GM23338 (cell line): ENCODE measurements at regions not wholly inside any gene's neighbourhood (a gene's known extent, or its start where the extent isn't known, plus 50 kb on each side); places are given as distances from the start of the nearest gene placed in this dataset.
A peak's percentile ranks its signal among the peaks of the same experiment; 100 is the strongest.

Experiments used
- ATAC-seq: fragments of 200-7000 bp; cut with Tn5 transposase; 3 replicates; pipeline ENCODE4 v1.9.1; 2020
- DNase-seq: peaks from one replicate; pipeline ENCODE4 v3.0.0-alpha.2; 2015; ENCODE audit warnings: low spot score
- H2AFZ ChIP-seq: fragments of 200-600 bp; sonication (generic); 2 replicates; pipeline ENCODE4 v1.8.0; 2016; ENCODE audit warnings: antibody characterized with exemption, mild to moderate bottlenecking, moderate library complexity
- H3F3A ChIP-seq: fragments of 200-600 bp; sonication (generic); replicated peaks from 2 replicates; pipeline ENCODE4 v1.8.0; 2017; ENCODE audit warnings: antibody characterized with exemption, mixed run types, low read depth
- H3K27ac ChIP-seq: fragments of 200-600 bp; sonication (generic); 2 replicates; pipeline ENCODE4 v1.6.1; 2016; ENCODE audit warnings: low read depth
- H3K27me3 ChIP-seq: fragments of 200-600 bp; sonication (generic); 2 replicates; pipeline ENCODE4 v1.8.0; 2016; ENCODE audit warnings: mild to moderate bottlenecking, mixed run types, moderate library complexity; ENCODE audit not compliant: insufficient read depth
- H3K36me3 ChIP-seq: fragments of 200-600 bp; sonication (generic); 2 replicates; pipeline ENCODE4 v1.8.0; 2016; ENCODE audit warnings: mild to moderate bottlenecking; ENCODE audit not compliant: insufficient read depth
- H3K4me1 ChIP-seq: fragments of 200-600 bp; sonication (generic); 2 replicates; pipeline ENCODE4 v1.8.0; 2016; ENCODE audit warnings: mild to moderate bottlenecking, moderate library complexity; ENCODE audit not compliant: insufficient read depth
- H3K4me2 ChIP-seq: fragments of 200-600 bp; sonication (generic); 2 replicates; pipeline ENCODE4 v1.7.1; 2017; ENCODE audit warnings: mixed run types
- H3K4me3 ChIP-seq: fragments of 200-600 bp; sonication (generic); 2 replicates; pipeline ENCODE4 v1.6.1; 2016; ENCODE audit warnings: mixed run types
- H3K79me2 ChIP-seq: fragments of 200-600 bp; sonication (generic); replicated peaks from 2 replicates; pipeline ENCODE4 v1.8.0; 2017; ENCODE audit warnings: mild to moderate bottlenecking; ENCODE audit not compliant: insufficient read depth
- H3K9me2 ChIP-seq: fragments of 200-600 bp; sonication (generic); 2 replicates; pipeline ENCODE4 v1.8.0; 2017; ENCODE audit not compliant: insufficient read depth
- H4K20me1 ChIP-seq: fragments of 200-600 bp; sonication (generic); replicated peaks from 2 replicates; pipeline ENCODE4 v1.8.0; 2017; ENCODE audit warnings: mild to moderate bottlenecking; ENCODE audit not compliant: insufficient read depth
- H3K27ac Mint-ChIP-seq: 2 replicates; pipeline ENCODE4 v1.8.0; 2020; ENCODE audit warnings: inconsistent platforms, mild to moderate bottlenecking, moderate library complexity, mixed read lengths
- H3K27me3 Mint-ChIP-seq: 3 replicates; pipeline ENCODE4 v1.8.0; 2022; ENCODE audit warnings: low read depth, mild to moderate bottlenecking, moderate library complexity, mixed read lengths, inconsistent platforms; ENCODE audit not compliant: insufficient read depth, poor library complexity
- H3K36me3 Mint-ChIP-seq: 3 replicates; pipeline ENCODE4 v1.8.0; 2021; ENCODE audit warnings: low read depth, mild to moderate bottlenecking, inconsistent platforms, moderate library complexity, mixed read lengths
- H3K4me1 Mint-ChIP-seq: 3 replicates; pipeline ENCODE4 v1.8.0; 2020; ENCODE audit warnings: mild to moderate bottlenecking, inconsistent platforms, mixed read lengths
- H3K4me3 Mint-ChIP-seq: 3 replicates; pipeline ENCODE4 v1.8.0; 2021; ENCODE audit warnings: moderate library complexity, mild to moderate bottlenecking, inconsistent platforms, mixed read lengths
- H3K9me3 Mint-ChIP-seq: 3 replicates; pipeline ENCODE4 v1.8.0; 2020; ENCODE audit warnings: moderate library complexity, mild to moderate bottlenecking, inconsistent platforms, mixed read lengths
- CREB1 ChIP-seq: fragments of 250-450 bp; sonication (Bioruptor Pico); IDR thresholded peaks from 2 replicates; pipeline ENCODE4 v1.5.0; 2020; ENCODE audit warnings: low read depth, mild to moderate bottlenecking, moderate library complexity
- ETS1 ChIP-seq: IDR thresholded peaks from 2 replicates; pipeline ENCODE4 v1.6.1; 2016; ENCODE audit warnings: antibody characterized with exemption
- POLR2AphosphoS5 ChIP-seq: IDR thresholded peaks from 2 replicates; pipeline ENCODE4 v1.6.1; 2016; ENCODE audit warnings: antibody characterized with exemption, low read depth
- STAT1 ChIP-seq: IDR thresholded peaks from one replicate; pipeline ENCODE4 v1.6.1; 2016; ENCODE audit warnings: antibody characterized with exemption; ENCODE audit not compliant: unreplicated experiment
- TF ChIP-seq, protein P1 (sequence below): fragments of 250-450 bp; sonication (Bioruptor Pico); IDR thresholded peaks from 2 replicates; pipeline ENCODE4 v1.5.0; 2020; ENCODE audit warnings: mild to moderate bottlenecking, moderate library complexity

- TF ChIP-seq, protein P1, sequence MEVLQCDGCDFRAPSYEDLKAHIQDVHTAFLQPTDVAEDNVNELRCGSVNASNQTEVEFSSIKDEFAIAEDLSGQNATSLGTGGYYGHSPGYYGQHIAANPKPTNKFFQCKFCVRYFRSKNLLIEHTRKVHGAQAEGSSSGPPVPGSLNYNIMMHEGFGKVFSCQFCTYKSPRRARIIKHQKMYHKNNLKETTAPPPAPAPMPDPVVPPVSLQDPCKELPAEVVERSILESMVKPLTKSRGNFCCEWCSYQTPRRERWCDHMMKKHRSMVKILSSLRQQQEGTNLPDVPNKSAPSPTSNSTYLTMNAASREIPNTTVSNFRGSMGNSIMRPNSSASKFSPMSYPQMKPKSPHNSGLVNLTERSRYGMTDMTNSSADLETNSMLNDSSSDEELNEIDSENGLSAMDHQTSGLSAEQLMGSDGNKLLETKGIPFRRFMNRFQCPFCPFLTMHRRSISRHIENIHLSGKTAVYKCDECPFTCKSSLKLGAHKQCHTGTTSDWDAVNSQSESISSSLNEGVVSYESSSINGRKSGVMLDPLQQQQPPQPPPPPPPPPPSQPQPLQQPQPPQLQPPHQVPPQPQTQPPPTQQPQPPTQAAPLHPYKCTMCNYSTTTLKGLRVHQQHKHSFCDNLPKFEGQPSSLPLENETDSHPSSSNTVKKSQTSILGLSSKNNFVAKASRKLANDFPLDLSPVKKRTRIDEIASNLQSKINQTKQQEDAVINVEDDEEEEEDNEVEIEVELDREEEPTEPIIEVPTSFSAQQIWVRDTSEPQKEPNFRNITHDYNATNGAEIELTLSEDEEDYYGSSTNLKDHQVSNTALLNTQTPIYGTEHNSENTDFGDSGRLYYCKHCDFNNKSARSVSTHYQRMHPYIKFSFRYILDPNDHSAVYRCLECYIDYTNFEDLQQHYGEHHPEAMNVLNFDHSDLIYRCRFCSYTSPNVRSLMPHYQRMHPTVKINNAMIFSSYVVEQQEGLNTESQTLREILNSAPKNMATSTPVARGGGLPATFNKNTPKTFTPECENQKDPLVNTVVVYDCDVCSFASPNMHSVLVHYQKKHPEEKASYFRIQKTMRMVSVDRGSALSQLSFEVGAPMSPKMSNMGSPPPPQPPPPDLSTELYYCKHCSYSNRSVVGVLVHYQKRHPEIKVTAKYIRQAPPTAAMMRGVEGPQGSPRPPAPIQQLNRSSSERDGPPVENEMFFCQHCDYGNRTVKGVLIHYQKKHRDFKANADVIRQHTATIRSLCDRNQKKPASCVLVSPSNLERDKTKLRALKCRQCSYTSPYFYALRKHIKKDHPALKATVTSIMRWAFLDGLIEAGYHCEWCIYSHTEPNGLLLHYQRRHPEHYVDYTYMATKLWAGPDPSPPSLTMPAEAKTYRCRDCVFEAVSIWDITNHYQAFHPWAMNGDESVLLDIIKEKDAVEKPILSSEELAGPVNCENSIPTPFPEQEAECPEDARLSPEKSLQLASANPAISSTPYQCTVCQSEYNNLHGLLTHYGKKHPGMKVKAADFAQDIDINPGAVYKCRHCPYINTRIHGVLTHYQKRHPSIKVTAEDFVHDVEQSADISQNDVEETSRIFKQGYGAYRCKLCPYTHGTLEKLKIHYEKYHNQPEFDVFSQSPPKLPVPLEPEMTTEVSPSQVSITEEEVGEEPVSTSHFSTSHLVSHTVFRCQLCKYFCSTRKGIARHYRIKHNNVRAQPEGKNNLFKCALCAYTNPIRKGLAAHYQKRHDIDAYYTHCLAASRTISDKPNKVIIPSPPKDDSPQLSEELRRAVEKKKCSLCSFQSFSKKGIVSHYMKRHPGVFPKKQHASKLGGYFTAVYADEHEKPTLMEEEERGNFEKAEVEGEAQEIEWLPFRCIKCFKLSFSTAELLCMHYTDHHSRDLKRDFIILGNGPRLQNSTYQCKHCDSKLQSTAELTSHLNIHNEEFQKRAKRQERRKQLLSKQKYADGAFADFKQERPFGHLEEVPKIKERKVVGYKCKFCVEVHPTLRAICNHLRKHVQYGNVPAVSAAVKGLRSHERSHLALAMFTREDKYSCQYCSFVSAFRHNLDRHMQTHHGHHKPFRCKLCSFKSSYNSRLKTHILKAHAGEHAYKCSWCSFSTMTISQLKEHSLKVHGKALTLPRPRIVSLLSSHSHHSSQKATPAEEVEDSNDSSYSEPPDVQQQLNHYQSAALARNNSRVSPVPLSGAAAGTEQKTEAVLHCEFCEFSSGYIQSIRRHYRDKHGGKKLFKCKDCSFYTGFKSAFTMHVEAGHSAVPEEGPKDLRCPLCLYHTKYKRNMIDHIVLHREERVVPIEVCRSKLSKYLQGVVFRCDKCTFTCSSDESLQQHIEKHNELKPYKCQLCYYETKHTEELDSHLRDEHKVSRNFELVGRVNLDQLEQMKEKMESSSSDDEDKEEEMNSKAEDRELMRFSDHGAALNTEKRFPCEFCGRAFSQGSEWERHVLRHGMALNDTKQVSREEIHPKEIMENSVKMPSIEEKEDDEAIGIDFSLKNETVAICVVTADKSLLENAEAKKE (CRISPR knock-in tag): no peak
- no peak for TF ChIP-seq STAT1
- no peak for TF ChIP-seq CREB1
- no peak for TF ChIP-seq ETS1
These were observed 511.4 kb downstream of the RNF144A start (continued) for GRCh38 chr2:7428454-7429204.

- Histone ChIP-seq H3F3A (peaks cover 13% of the 10 kb centered on the region), H3K27me3 (no peaks in the 10 kb centered on the region; the same call in 1 of the 2 replicates), H3K4me1 (peaks cover 36% of the 10 kb centered on the region), H3K79me2 (no peaks in the 10 kb centered on the region), H3K4me3 (no peak overlapping the region), H3K9me2 (peaks cover 18% of the 10 kb centered on the region), H2AFZ (no peak overlapping the region), H4K20me1 (no peaks in the 10 kb centered on the region), H3K4me2 (peak overlapping the region; percentile 67; the same call in 1 of the 2 replicates), H3K27ac (peak overlapping the region; percentile 97; the same call in 1 of the 2 replicates), H3K36me3 (peaks cover 9% of the 10 kb centered on the region; the same call in 1 of the 2 replicates)
- Mint-ChIP-seq H3K27ac (peak overlapping the region; percentile 2; the same call in 1 of the 2 replicates), H3K9me3 (peaks cover 27% of the 10 kb centered on the region), H3K36me3 (peaks cover 29% of the 10 kb centered on the region), H3K4me3 (no peak overlapping the region), H3K4me1 (peaks cover 37% of the 10 kb centered on the region), H3K27me3 (peaks cover 16% of the 10 kb centered on the region)
- DNase-seq (no peak), ATAC-seq (no peak)
- TF ChIP-seq POLR2AphosphoS5: no peak
- TF ChIP-seq, protein P1 (CRISPR knock-in tag): 0 out of 2 replicates have a peak, but pooled peaks have one; percentile 33
These were observed 512.5 kb downstream of the RNF144A start for GRCh38 chr2:7429733-7430132.
